Stimulated activated CD4-positive, alpha-beta T cell treated with anti-CD3 and anti-CD28 coated beads, TNF-alpha, amount 100 ng/mL, for 48 hours (primary cell): ENCODE measurements at regions not wholly inside any gene's neighbourhood (a gene's known extent, or its start where the extent isn't known, plus 50 kb on each side); places are given as distances from the start of the nearest gene placed in this dataset.
"Not testable (repeated sequence)": the region's sequence is repeated elsewhere in the genome, so short reads cannot be mapped to it uniquely, and the experiment has no call there.

Experiments
- DNase-seq, 3 donors: peaks; one replicate each; pipeline ENCODE4 v3.0.0-alpha.2; 2020; ENCODE audit warnings: low read depth in 3 of 3

DNA sequence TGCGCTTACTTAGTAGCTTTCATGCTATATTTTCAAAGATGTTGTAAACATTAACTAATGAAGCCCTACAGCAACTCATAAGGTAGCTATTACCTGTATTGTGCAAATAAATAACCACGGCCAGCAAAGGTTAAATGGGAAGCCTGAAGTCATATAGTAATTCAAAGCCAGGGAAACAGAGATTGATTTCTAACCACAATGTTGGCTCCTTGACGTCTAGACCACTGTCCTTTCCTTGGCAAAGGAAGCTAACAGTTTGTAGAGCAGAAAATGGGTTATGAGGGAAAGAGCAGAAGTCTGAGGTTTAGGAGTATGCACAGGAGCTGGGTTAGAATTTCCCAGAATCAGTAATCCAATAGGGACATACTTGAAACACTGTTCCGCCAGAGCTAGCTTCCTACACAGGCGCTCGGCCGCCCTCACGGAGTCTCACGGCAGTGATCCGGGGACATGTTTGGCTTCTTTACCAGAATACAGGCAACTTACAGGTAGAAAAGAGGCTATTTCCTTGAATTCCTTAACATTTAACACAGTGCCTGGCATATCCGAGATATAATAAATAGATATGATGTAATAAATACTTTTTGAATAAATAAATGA is 298.8 kb upstream of the LYPLAL1 start:
- no peak for DNase-seq

DNA sequence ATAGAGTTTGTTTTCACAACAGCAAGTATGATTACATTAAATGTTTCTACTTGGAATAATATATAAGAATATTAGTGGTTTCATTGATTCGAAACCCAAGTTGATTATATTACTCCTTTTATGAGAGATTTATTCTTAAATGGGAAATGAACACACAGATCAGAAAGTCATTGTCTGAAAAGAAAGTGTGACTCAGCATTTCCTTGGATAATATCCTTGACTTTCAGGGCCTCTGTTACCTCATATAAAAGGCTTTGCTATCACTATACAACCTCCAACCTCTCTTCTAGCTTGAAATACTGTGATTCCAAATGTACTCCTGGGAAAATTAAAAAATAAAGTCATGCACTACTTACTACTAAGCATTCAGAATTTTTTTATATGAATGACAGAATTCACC is 295.3 kb upstream of the LYPLAL1 start:
- no peak for DNase-seq

DNA sequence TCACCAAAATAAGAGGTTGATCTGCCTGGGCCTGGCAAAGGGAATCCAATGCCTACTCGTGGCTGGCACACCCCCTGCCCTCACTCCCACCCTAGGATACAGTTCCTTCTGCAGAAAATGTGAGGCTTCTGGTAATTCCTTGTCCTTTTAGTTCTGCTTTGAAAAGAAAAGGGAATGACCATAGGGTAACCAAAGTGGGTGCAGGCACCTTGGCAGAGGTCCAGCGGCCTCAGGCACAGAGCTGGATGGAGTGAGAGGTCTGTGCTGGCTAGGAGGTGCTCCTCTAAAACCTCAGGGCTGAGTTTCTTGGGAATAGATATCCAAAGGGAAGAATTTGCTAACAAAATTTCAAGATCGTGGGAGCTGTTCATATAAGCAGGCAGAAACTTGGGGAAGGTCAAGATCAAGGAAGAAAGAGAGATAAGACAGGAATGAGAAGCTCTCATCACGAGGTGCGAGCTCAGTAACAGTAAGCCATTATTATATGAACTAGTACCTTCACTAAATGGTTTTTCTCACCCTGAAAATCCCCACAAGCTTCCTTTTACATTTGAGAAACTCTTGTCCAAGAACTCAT is 293.1 kb upstream of the LYPLAL1 start:
- no peak for DNase-seq

DNA sequence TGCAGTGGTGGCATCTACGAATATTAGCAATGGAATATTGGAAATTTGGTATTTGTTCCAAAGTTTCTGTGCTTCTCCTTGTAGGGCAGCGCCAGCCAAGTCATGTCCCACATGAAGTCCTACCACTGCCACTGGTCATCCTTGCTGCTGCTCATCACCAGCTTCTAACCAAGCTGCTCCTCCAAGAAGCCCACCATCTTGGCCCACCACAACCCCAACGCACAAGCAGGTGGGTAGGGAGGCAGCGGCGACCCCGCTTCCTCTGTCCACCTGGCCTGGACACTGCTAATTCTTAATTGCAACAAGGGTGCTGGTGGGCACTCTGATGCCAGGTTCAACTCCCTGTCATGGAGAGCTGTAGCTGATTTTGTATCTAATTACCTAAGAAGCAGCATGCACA is 291.2 kb upstream of the LYPLAL1 start:
- no peak for DNase-seq

DNA sequence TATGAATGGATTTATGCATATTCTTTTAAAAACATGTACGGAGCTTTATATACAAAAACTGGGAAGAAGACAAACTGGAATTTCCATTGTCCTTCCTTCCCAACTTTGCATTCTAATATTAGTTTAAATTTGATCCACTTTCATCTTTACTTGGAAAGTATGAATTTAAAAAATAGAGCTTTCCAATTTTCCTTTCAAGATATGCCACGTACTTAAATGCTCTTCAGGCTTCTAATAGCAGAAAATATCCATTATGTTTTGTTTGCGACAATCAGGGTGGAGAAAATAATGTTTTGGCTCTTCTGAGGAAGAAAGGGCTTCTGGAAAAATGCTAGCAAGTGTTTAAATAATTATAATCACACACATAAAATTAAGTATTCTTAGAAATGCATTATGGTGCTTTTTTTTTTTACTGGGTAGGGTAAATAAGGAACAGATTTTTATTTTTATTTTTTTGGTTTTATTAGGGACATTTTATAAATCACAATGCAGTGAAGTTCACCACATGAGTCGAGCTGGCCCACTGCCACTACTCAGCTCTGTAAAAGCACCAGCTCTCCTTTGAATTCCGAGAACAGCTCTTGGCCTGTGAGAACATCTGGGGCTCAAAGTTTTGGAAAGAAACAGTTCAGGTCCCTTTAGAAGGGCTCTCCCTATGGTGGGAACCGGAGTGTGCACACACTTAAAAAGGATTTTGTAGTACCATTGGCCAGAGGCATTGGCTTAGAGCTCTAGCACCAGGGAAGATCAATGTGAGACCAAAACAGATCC is 287.4 kb upstream of the LYPLAL1 start:
- DNase-seq, result no peak

DNA sequence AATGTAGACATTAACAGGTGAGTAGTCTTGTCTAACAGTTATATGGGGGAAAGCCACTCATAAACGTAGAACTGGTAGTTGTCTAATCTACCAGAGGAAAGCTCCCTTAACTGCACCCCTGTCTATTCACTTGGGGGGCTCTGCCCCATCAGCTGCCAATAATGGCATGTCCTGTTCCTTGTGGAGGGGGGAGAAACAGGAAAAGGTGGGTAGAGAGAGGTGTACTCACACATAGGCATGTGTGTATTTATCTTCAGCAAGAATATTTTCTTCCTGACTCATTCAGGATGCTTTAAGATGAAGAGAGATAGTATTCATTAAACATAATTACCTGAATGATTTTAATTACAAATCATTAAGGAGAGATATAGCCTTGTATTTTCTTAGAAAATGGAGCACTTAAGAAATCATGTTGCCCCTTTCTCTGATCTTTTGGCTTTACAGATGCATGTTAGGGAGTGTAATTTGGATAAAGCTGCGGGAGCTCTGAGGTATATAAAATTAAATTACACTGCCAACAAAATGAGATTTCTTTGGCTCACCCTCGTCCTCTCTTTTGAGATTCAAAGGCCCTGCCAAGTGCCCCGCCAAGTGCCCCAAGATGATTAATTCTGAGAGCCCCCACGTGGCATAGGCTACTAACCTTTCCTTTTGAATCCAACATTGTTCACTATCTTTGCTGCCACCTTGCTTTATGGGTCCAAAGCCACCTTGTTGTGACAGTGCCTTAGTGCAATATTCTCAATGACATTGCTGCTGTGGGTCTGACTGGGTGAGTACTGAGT is 286.3 kb upstream of the LYPLAL1 start:
- DNase-seq, result no peak

DNA sequence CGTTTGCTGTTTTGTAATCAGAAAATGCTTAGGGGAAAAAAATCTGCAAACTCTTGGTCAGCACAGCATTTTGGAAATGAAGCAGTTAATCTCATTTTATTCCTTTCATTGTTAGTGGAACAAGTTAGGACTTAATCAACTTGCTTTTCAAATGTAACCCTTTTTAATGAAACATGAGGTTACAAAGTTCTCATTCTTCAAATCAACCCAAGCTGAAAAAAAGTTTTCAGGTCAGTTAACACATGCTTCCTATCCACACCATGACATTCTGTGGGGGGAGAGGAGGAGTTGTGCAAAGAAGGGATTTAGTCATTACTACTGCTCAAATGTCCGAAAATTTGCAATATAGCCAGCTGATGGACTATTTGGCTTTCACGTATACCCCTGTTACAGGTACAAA is 283.2 kb upstream of the LYPLAL1 start:
- DNase-seq, result no peak

DNA sequence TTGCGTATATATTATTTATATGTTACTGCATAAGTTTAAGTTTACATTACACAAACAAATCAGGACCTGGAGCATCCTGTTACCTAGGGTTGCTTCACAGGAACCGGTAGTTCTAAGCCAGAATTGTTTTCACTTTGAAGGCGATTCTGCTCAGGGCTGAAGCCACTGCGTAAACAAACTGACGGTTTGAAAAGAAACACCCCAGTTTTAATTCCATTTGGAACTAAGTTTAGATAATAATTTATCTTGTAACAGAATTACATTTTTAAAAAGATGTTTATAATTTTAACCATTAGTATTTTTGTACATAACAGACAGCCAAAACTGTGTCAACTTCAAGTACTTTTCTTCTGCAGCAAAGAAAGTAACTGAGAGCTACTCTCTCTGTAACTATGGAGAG is 282.1 kb upstream of the LYPLAL1 start:
- DNase-seq, result no peak

DNA sequence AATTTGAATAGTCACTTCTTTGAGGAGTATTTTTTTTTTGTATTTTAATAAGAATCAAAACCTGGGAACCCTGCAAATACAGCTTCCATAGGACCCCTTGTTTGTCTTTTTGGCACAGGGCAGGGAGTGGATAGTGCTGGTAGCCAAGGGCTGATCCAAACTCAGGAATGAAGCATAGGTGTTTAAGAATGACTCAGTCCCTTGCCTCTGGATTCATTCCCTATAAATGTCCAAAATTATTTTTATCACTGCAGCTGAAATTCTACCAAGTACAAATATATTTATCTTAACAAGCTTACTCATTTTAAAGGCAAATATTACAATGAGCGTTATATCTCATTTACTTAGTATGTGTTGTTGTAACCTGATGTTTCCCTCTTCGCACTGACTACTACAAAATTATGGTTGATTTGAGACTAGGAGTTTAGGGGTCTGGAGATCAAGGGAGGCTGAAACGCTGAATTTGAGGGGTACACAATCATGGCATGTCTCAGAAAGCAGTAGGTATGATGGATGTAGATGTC is 278.6 kb upstream of the LYPLAL1 start:
- DNase-seq, result no peak

DNA sequence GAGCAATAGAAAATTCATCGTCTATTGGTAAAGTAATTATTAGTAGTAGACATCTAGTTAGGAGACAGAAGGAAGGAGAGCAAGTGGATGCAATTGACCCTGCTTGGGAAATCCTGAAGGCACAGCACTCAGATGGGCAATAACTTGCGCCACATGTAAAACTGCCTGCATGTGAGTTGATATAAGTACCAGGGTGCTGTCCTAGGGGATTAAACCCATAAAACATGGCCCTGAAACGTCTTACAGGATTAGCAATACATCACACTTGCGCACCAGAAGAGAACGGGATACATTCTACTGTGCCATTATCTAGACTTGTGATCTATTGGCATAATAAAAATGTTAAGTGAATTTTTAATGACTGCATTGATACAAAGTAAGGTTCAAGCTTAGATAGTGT is 277.5 kb upstream of the LYPLAL1 start:
- DNase-seq, result no peak

DNA sequence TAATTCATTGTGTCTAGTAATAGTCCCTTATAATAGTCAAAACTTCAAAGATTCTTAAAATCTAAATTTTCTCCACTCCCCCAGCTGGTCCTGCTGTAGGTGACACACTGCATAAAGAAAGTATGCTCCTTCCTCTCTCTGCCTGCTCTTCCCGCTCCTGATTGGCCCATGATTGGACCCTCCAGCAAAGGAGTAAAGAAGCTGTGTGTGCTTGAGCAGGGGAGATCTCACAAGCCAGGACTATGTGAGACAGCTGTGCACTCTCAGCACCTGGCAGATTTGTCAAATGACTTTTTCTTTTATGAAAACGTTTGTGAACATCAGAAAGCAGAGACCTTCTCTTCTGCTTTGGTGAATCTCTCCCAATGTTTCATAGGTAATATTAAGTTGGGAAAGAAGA is 274.8 kb upstream of the LYPLAL1 start:
- DNase-seq, result no peak

DNA sequence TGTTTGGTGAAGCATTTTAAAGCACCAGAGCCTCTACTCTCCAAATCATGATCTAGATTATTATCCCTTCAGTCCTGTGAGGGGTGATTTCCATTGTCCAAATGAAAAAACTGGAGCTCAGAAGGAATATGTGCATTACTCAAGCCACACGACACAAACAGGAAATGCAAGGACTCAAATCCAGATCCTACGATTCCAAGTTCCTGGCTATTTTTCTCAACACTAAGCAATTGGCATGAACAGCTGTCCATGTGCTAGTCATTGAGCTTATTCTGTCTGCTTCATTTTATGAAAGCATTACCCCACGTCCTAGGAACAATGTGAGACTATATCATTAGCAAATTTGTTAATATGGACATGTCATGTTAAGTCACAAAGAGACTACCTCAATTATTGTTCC is 273.1 kb upstream of the LYPLAL1 start:
- no peak for DNase-seq

DNA sequence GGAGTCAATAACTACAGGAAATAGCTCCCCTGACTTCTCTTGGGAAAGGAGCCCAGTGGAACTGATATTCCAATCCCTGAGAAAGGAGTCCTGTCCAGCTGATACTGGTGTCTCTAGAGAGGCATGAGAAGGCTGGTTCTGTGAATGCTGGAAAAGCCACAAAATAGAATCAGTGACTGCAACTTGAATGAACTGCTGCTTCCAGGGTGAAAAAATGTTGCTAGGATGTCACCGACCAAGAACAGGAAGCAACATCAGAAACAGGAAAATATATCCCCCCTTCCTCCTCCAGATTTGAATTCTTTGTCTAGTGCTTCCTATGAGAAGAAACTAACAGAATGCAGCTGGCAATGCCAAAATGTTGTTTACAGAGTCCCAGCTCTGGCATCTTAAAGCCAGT is 269.3 kb upstream of the LYPLAL1 start:
- no peak for DNase-seq

DNA sequence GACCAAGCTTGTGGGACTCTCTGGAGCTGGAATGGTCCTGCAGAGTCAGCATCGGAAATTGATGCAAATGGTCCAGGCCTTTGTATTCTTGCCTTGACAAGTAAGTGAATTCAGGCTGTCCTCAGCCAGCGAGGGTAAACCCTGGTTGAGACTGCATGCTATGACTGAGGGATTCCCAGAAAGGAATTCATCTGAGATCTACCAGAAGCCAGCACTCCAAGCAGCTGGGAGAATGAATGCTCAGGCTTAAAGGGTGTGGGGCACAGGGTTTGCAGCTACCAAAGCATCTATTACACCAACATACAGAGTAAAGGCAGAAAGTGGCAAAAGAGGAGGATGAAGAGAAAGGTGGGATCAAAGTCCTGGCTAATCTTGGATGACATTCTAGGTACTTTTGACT is 257.0 kb upstream of the LYPLAL1 start:
- DNase-seq, result no peak

DNA sequence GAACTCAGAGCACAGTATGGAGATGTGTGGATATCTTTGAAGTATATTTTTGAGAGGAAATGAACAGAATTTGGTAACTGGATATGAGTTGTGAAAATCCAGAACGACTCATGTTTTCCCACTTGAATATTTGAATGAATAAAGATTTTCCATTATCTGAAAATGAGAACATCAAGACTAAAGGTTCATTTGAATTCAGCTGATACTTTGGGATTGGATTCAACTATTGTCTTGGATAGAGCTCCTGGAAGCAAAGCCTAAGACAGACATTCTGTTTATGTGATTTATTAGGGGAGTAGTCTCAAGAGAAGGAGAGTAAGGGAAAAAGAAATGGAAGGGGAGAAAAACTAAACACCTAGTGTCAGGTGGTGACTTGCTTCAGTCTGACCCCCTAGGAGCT is 256.0 kb upstream of the LYPLAL1 start:
- no peak for DNase-seq

DNA sequence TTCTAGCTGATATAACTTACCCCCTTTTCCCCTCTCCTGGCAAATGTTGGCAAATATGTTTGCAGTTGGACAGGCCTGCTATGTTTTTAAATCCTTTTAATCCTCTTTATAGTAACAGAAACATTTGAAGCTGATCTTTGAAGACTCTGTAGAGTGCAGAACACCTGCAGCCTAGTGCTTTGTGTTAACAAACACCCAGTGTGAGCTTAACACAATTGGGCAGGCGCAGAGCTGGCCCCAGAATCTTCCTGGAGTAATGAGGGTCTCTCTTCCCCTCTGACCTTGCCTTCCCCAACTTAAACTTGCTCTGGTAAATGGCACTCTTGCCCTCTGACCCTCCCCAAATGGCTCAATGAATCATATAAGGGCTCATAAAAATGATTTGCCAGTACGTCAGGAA is 247.9 kb upstream of the LYPLAL1 start:
- no peak for DNase-seq

DNA sequence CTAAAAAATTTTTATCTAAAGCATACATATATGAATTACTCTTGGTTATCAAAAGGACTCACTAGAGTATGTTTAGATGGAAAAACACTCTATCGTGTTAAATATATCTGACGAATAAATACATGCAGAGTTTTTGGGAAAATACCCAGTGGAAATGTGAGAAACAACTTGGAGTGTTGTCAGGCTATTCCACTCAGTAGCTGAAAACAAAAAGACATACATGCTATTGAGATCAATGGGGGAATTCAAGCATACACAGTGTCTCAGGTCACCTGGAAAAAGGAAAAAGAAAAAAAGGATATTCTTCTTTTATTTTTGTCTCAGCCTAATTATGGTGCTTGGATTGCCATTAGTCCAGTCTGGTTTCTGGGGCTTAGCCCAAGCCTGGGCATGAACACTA is 247.0 kb upstream of the LYPLAL1 start:
- no peak for DNase-seq

DNA sequence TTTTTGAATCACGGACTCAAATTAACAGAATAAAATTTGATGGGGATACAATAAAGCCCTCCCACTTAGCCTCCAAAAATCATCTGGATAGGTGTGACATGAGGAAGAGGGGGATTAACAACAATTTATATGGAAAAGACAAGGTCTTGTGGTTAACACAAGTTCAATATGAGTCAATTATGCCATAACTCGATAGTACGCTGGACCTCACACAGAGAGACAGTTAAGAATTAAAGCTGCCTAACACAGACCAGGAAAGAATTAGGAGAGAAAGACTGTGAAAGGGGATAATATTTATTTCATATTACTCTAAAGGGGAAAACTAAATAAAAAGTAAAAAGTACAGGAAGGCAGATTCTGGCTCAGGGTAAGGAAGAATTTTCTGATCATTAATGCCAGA is 243.7 kb upstream of the LYPLAL1 start:
- DNase-seq, result no peak

DNA sequence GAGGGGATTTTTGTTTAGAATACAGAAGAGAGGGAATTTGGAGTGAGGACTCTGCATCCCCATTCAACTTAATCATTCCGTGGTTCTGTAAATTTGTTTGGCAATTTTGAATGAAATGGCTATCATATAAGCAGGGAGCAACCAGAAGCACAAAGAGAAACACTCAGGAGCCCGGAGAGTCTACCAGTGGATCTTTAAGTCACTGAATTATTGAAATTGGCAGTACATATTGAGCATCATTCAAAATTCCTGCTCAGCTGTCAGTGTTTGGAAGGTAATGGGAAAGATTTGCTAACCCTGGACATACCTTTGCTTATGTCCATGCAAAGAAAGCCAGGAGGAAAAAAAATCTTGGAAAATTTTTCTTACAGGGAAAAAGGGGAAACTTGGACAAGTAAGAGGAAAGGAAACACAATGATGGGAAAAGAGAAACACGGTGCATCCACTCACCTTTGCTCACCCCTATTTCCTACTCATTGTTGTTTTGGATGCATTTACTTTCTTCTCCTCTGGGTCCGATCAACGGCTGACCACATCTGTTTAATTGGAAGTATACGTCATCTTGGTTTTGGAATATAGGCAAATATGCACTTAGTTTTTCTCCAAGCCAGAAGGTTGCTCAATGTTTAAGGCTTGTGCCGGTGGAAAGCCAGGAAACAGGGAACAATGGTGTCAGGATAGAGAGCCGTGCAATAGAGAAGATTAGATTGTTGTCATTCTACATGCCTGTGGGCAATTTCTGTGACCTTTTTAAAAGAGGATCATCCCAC is 243.0 kb upstream of the LYPLAL1 start:
- DNase-seq, result no peak

DNA sequence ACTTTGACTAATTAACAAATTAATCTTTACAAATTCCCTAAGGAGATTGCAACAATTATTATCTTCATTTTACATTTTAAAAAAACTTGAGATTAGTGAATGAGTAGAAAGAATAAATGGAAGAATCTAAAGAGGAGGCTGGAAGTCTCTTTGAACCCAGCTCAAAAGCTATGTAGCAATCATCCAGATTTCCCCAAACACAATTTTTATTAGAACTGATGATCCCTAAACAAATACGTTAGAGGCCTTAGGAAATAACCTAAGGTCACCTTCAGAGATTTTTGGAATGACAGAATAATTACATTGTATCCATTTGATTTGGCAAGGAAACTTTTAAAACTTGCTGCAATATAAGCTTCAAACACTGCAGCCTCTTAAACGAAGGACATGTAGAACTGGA is 242.4 kb upstream of the LYPLAL1 start:
- DNase-seq, result no peak

DNA sequence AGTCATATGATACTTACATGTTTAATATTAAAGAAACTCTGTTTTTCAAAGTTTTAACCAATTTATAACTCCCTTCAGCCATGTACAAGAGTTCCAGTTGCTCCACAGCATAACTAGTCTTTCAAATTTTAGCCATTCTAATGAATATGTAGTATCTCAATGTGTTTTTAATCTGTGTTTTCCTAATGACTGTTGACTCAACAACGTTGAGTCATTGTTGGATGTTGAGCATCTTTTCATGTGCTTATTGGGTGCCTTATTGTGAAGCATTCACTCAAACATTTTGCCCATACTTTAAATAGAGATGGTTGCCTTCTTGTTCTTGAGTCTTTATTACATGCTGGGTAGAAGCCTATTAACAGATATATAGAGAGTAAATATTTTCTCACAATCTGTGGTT is 240.2 kb upstream of the LYPLAL1 start:
- DNase-seq, result no peak

DNA sequence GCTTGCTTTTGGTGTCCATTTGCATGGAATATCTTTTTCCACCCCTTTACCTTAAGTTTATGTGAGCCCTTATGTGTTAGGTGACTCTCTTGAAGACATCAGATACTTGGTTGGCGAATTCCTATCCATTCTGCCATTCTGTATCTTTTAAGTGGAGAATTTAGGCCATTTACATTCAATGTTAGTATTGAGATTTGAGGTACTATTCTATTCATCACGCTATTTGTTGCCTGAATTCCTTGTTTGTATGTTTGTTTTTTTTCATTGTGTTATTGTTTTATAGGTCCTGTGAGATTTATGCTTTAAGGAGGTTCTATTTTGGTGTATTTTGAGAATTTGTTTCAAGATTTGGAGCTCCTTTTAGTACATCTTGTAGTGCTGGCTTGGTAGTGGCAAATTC is 238.3 kb upstream of the LYPLAL1 start:
- DNase-seq, result not testable (repeated sequence)
